NCI-H748 treated with DMSO at 0.1 percent for 48 hours (cell line): ENCODE measurements at regions not wholly inside any gene's neighbourhood (a gene's known extent, or its start where the extent isn't known, plus 50 kb on each side); places are given as distances from the start of the nearest gene placed in this dataset.

Source experiments
- DNase-seq: peaks from one replicate; lab custom pipeline; 2025; lab: John Stamatoyannopoulos, UW

DNA sequence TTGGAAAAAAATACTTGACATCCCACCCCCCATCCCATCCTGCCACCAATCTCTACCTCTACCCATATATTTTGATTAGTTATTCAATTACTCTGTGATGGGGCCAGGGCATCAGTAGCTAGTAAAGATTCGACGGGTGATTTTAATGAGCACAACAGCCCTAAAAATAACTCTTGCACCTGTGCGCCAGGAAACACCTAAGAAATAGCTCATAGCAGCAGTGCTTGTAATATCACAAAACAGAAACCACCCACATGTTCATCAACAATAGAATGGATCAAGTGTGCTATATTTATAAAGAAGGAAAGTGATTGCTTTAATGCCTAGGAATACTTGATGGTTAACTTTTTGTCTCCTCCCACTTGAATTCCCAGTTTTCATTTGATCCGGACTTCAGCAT lies 225.6 kb upstream of the LCORL start:
- DNase-seq, result no peak

DNA sequence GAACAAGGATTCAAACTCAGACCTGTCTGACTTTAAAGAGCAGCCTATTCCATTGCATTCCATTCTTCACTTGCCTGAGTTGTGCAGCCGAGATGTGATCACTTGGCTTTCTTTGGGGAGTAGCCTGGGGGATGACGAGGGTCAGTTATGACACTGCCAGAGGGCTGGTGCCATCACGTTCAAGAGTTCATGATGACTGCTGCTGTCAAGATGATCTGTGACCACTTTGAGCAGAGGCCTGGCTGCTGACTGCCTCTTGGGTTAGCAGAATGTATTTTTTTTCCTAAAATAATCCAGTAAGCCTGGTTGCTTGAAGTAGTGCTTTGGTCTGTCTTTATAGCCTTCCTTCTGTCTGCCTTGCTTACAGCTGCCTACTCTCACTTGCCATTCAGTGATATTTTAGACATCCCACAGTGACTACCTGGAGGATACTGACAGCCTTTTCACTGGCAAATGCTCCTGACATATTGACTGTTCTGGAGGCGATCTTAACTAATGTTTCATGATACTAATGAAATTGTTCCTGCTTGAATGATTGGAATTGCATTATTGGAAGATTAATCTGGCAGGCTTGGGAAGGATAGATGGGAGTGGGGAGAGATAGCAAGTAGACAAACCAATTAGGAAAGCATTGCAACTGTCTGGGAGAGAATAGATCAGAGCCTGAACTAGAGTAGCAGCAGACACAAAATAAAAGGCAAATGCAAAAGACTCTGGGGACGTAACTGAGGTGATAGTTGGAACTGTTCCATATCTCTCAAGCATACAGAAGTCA lies 221.6 kb upstream of the LCORL start:
- DNase-seq, result no peak

DNA sequence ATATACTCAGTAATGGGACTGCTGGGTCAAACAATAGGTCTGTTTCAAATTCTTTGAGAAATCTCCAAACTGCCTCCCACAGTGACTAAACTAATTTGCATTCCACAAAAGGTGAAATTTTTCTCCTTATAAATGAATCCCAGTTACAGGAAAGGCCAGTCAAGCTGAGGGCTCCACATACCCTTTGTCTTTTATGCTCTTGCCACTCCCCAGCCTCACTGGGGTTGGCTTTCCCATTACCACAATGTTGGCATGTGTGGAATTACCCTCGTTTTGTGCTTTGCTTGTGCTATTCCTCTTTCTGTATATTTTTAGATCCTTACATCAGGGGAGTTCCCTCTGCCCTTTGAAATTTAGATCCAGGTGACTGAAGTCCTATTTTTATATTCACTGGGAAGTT lies 220.2 kb upstream of the LCORL start:
- DNase-seq, result no peak

DNA sequence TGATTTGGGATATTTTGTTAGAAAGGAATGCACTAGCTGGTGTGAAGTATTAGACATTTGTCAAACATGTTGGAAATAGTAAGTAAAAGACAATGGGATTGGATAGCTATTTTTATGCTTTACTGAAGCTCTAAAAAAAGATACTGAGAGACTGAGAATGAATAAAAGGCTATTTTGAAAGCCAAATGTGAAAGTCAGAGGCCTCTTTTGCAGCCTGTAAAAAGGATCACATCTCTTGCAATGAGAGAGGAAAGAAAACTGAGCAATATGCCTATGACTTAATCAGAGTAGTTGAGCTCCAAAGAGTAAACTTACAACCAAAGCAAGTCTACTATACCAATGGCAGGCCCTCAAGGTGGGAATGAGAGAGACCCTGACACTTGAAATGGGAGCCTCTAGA lies 212.6 kb upstream of the LCORL start:
- DNase-seq, result no peak

DNA sequence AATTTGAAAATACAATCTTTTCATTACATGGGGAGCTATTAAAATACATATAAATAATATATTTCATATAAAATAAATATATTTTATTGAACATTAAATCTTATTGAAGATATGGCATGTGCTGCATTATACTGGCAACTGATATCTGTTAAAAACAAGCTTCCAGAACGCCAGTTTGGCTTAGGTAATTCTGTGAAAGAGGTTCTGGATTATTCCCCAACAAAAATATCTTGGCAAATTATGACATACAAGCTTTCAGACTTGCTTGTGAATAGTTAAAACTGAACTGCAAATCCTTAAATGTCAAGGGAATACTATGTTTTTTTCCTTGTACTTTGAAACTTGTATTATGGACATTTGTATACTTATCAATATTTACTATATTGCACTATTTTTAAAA lies 210.2 kb upstream of the LCORL start:
- DNase-seq, result no peak

DNA sequence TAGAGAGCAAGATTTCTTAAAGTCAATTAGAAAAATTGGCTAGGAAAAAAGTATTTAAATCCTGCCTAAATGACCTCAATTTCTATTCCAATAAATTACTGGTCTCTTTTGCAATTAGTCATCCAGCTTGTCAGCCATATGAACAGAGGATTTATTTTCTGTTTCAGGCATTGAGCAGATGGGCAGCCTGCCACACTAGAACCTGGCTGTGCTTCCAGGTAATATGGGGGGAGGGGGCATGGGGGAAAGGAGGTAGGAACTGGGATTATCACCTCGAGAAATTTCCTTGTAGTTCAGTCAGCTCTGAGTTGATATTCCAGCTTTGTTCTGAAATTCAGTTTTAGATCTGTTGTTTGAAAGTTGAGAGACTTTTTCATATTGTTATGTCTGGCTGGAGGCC lies 206.3 kb upstream of the LCORL start:
- DNase-seq, result no peak

DNA sequence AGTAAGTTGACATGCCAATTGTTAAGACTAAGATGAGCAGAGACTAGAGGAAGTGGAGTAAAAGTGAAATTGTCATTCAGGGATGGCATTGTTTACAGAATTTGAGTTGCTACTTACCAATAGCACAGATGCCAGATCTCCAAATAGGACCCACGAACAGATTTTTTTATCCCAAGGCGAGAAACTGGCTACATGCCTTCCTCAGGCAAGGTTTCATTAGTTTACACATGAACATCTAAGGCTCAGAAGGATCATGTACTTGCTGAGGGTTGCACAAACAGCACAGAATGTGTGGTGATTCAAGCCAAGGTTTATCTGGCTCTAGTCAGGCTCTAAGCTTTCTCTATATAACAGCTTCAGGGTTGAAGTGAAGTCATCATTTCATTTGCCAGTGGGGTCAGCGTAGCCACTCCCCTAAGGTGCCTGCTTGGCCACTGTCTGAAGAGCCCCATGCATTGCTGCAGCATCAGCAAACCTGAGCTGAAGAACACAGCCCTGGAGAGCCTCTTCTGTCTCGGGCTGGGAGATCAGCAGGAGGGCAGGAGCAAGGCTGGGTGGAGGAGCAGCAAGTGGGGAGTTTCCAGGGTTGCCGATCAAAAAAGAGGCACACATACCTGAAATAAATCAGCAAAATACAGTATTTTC lies 193.0 kb upstream of the LCORL start:
- DNase-seq, result no peak

DNA sequence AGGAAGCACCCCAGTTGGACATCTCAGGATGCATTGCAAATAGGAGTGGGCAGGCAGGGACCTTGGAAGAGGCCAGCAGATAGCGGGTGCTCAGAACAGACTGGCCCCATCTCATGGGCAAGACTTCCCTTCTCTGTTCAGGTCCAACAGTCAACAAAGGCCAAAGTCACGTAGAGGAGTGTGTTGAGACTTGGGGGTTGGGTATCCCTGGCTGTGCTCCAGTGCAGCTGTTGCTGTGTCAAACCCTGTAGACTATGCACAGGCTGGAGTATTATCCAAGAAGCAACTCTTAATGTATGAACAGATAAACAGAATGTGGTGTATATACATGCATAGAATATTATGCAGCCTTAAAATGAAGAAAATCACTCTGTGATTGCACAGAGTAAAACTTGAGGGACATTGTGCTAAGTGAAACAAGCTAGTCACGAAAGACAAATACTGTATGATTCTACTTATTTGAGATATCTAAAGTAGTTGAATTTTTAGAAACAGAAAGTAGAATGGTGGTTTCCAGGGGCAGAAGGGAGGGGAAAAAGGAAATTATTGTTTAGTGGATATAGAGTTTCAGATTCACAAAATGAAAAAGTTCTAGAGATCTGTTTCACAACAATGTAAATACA lies 192.1 kb upstream of the LCORL start:
- DNase-seq, result no peak

DNA sequence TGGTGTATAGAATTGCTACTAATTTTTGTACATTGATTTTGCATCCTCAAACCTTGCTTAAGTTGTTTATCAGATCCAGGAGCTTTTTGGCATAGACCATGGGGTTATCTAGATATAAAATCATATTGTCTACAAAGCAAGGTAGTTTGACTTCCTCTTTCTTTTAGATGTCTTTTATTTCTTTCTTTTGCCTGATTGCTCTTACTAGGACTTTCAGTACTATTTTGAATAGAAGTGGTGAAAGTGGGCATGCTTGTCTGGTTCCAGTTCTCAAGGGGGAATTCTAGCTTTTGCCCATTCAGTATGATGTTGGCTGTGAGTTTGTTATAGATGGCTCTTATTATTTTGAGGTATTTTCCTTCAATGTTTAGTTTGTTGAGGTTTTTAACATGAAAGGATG lies 187.9 kb upstream of the LCORL start:
- no peak for DNase-seq

DNA sequence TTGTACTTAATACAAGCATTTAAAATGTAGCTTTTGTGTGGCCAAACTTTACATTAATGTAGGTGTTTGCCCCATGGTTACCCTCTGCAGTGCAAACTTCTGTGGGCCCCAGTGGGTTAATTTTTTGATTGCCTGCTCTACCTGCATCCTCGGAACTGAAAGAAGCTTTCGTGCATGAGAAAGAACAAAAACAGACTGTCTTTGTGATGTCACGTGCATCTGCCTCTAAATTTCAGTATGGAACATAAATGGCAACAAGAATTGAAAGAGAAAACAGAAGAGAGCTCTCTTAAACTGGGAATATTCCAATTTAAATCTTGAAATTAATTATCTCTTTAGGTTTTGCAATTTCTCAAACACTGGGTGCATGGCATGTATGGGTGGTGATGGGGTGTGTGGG lies 182.4 kb upstream of the LCORL start:
- DNase-seq, result no peak

DNA sequence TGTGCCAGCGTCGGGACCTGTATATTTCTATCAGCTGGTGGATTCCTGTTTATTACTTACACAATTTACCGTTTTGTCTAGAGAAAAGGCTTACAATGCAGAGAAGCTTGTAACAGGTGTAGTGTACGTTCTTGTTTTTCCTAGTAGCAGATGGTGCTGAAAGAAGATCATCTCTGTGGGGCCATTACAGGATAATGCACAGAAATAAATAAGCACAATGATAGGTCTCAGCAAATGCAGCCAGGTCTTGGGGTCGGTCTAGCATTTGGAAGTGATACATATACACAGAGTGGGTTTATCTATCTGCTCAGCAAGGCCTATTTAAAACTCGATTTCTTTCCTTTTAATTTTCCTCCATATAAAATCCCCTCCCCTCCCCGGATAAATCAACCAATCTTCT lies 180.9 kb upstream of the LCORL start:
- DNase-seq, result no peak

DNA sequence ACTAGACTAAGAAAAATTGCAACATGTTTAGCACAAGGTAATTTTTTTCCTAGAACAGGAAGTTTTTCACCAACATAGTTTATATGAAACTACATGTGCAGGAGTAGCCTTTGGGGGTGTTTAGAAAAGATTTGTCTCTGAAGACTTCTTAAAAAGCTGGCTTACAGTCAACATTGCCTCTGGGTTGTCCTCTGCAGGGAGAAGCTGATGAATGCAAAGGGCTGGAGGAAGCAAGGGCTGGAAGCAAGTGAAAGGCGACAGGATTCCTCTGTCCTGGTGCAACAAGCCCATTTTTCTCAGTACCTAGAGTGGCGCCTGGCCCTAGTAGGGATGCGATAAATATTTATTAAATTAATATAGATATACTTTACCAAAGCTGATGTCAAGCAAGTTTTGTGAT lies 180.3 kb upstream of the LCORL start:
- no peak for DNase-seq

DNA sequence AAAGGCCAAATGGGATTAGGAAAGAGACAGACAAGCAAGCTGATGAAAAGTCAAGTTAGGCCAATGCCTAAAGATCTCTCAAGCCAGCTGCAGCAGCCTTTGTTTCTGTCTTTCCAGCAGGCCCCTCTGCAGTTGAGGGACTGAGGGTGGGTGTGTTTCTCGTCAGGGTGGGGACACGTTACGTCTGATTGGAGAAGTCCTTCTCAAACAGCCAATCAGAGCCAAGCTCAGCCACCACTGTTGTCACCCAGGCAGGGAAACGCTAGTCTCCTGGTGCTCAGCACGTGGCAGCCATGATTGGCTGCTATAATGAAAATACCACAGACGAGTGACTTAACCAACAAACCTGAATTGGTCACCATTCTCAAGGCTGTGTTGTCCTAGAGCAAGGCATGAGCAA lies 177.1 kb upstream of the LCORL start:
- no peak for DNase-seq

DNA sequence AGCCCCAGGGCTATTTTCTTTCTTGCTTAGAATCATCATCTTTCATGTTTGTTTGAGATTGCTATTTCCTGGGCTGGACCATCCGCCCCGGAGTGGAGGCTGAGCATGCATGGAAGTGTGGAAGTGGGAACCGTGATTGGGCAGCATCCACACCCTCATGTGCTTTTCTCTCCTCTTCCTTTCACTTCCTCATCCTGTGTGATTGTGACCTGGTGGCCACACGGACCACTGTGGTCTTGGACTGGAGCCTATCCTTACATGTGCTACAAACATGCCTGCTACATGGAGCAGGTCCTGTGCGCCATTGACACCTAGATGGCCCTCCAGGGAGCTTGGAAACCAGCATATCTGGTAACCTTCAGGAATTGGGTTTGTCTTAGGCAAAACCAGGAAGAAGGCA lies 175.9 kb upstream of the LCORL start:
- no peak for DNase-seq

DNA sequence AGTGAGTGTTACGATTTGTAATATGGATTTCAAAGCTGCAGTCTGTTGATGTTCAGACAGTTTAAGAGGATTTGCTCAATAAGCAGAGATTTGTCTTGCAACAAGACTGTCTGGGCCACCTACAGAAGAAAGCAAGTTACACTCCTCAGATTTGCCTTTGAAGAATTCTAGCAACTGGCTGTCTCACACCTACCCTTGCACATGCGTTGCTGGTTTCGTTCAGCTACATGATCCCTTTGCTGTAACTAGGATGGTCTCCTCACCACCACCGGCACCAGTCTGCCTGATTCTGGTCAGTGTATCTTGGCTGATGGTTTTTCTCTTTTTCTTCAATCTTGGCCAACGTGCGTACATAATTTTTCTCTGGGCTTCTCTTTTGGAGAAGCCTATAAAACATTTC lies 172.7 kb upstream of the LCORL start:
- no peak for DNase-seq

DNA sequence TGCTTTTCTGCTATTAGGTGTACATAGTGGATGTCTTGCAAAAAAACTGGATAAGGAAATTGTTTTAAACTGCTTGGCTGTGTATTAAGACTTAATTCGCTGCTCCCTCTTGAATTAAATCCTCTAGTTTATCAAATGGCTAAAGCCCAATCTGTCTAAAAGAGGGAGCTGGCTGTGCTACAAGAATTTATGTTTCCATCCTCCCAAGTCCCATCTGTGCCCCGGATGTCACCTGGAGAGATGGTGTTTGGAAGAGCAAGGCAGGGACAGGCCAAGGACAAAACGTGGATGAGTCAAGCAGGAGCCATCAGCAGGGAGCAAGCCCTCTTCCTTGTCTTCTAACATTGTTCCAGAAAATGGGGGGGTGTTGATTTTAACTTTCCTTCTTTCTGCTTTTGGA lies 171.3 kb upstream of the LCORL start:
- no peak for DNase-seq

DNA sequence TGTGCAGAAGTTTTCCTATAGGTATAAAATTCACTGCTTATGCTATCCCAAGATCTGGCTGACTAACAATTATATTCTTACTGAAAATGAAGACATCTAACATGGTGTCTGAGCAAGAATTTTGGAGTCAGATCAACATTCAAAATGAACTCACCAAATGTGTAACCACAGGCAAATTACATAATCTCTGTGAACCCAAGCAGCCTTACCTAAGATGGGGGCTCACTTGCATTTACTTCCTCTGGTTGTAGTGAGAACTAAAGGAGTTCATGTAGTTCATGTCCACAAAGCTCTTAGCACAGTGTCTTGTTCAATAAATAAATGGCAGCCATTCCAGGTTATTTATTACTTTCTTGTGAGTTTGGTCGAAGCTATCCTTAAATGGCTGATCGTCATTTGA lies 163.9 kb upstream of the LCORL start:
- DNase-seq, result no peak

DNA sequence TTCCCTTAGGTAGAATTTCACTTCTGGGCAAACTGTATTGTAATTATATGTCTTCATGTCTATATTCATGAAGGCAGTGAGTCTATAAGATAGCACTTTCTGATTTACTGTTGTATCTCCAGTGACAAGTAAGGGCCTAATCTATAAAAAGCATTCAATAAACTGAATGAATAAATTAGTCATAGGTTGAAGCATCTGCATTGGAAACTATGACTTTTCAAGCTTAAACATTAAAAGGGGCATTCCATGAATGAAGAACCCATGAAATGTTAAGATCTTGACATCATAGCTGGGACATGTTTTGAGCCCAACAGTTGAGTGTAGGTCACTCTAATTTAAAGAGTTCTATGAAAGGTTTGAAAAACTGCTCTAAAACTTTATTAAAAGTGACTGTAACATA lies 159.3 kb upstream of the LCORL start:
- no peak for DNase-seq

DNA sequence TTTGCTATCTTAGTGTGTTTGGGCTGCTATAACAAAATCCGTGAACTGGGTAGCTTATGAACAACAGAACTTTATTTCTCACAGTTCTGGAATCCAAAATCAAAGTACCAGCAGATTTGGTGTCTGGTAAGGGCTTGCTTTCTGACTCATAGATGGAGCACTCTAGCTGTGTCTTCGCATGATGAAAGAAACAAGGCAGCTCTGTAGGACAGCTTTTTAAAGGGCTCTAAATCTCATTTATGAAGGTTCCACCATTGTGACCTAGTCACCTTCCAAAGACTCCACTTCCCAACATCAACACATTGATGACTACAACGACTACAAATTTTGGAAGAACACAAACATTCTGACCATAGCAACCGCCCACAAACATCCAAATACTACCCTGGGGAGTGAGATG lies 158.6 kb upstream of the LCORL start:
- no peak for DNase-seq

DNA sequence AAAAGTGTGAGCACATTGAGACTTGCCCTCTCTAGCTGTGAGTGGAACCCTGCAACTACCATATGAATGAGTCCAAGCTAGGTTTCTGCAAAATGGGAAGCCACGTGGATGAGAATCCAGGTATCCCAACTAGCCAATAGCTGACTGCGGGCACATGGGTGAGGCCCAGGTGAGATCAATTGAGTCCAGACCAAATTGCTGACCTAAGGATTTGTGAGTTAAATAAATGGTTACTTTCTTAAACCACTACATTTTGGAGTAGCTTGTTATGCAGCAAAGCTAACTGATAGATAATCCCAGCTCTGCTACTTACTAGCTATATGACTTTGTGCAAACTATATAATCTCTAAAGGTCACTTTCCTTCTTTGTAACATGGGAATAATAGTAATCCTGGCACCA lies 150.3 kb upstream of the LCORL start:
- no peak for DNase-seq

DNA sequence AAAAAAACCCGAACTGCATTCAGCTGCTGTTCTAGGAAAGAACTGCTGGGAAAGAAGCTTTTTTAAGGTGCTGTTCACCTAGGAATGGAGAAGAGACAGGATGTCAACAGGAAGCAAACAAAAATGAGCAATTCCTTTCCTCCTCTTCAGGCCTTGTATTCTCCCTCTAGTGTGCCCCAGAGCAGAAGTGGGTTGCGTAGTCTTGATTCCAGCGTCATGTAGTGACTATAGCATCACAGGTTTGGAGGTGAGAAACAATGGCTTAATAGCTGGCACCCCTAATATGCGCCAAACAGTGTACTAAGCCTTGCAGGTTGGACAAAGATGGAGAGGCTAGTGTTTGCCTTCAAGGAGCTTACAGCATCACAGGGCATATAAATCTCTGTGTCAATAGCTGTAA lies 146.3 kb upstream of the LCORL start:
- no peak for DNase-seq

DNA sequence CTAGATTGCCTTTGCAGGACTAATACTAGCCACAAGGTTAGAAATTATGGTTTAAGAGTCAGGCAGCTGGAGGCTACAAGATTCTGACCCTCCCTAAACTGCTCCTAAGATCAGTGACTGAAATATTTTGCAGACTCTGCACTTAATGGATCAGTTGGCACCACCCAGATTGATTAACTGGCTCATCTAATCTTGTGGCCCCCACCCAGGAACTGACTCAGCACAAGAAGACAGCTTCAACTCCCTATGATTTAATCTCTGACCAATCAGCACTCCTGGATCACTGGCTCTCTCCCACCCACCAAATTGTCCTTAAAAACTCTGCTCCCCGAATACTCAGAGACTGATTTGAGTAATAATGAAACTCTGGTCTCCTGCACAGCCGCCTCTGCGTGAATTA lies 145.4 kb upstream of the LCORL start:
- DNase-seq, result no peak

DNA sequence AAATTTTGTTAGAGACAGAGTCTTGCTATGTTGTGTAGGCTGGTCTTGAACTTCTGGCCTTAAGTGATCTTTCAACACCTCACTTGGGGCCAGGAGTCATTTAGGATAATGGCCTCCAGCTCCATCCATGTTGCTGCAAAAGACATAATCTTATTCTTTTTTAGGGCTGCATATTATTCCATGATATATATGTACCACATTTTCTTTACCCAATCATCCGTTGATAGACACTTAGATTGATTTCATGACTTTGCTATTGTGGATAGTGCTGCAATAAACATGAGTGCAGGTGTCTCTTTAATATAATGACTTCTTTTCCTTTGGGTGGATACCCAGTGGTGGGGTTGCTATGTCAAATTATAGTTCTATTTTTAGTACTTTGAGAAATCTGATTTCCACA lies 140.9 kb upstream of the LCORL start:
- DNase-seq, result no peak
